Activated naive CD4-positive, alpha-beta T cell treated with anti-CD3 and anti-CD28 coated beads for 36 hours (primary cell): ENCODE measurements at regions not wholly inside any gene's neighbourhood (a gene's known extent, or its start where the extent isn't known, plus 50 kb on each side); places are given as distances from the start of the nearest gene placed in this dataset.
A peak's percentile ranks its signal among the peaks of the same experiment; 100 is the strongest.

ENCODE experiments used
- CTCF ChIA-PET: fragments of 350-600 bp; sonication (Branson Sonifier 250); formaldehyde crosslinking; loops from one replicate; lab custom pipeline; 2021; ENCODE audit warnings: antibody characterized with exemption; lab: Charles Lee
- DNase-seq: peaks from one replicate; pipeline ENCODE4 v3.0.0-alpha.2; 2020
- H3K27ac Mint-ChIP-seq: one replicate; pipeline ENCODE4 v1.8.0; 2021; ENCODE audit warnings: mild to moderate bottlenecking, mixed read lengths
- H3K27me3 Mint-ChIP-seq: one replicate; pipeline ENCODE4 v1.8.0; 2021; ENCODE audit warnings: low read depth, mixed read lengths
- H3K36me3 Mint-ChIP-seq: one replicate; pipeline ENCODE4 v1.8.0; 2021; ENCODE audit warnings: low read depth, mixed read lengths
- H3K4me1 Mint-ChIP-seq: one replicate; pipeline ENCODE4 v1.8.0; 2021; ENCODE audit warnings: low read depth, mixed read lengths
- H3K4me3 Mint-ChIP-seq: one replicate; pipeline ENCODE4 v1.8.0; 2021; ENCODE audit warnings: mild to moderate bottlenecking, moderate library complexity, mixed read lengths
- H3K9me3 Mint-ChIP-seq: one replicate; pipeline ENCODE4 v1.8.0; 2021; ENCODE audit warnings: mixed read lengths
- intact Hi-C: fragments of 100-400 bp; cut with micrococcal nuclease; formaldehyde crosslinking; loops from one replicate; pipeline ENCODE4 v1.15.1; 2023

DNA sequence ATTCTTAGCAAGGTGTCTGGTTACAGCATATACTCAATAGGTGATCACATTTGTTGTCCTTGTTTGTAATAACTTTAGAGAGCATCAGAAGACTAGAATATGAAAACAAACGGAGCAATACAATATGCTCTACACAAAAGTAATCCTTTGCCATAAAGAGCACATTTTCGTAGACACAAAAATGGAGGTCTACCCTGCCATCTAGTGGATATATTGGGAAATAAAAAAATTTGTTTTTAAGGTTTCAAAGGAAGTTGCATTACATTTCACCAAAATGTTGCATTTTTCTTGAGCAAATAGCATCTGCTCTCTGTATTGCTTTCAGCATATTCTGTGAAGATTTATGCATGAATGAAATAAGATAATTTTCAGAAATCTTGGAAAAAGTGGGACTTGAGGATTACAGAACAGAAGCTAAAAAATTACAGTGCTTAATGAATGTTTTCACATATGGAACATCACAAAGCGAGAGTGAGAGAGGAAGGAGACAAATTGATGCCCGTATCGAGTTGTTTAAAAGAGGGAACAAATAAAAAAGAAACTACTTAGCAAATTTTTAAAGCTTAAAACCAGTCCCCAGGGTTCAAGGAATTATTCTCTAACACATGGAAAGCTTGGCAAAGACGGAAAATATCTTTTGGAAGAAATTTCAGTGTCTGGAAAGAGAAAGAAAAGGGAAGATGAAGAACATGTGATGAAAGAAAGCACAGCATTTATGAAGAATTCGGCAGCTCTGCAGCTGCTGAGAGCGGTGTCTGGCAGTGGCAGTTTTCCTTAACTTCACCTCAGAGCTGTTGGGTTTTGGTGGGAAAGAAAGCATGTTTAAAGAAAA, 390.1 kb downstream of the ANKRD50 start:
- no peak for DNase-seq
- Mint-ChIP-seq H3K9me3 (no peaks in the 10 kb centered on the region), H3K4me1 (no peaks in the 10 kb centered on the region), H3K36me3 (no peaks in the 10 kb centered on the region), H3K4me3 (no peak overlapping the region), H3K27ac (no peak overlapping the region), H3K27me3 (peaks cover 8% of the 10 kb centered on the region)
- intact Hi-C loops: loop anchor here (1.0 to 5.0 kb wide), 3 partner anchors 550 to 1219 kb away; no protein-coding TSS in a partner anchor
- CTCF ChIA-PET: interaction anchor here (0.8 to 1.7 kb wide), 5 partner anchors 8 to 549 kb away, joined by 3 to 8 read pairs (median 3); no protein-coding TSS in a partner anchor

GRCh38 chr4:124325690-124326089, 386.8 kb downstream of the ANKRD50 start:
- no peaks in the 10 kb centered on the region for H3K9me3 Mint-ChIP-seq

DNA sequence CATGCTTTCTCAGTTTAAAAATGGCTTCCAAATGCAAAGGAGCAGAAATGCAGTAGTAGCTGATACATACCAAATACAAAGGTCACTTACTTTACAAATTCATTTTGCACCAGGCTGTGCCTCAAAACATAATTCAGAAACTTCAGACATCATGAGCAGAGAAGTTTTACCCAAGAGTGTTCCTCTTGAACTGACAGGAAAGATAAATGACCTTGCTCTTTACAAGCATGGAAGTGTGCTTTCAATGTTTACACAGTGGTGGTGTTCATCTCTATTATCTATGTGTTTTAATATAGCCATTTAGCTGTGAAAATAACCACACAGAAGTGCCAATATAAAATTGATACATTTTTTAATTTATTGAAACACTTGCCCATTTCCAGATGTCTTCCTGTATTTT, 383.4 kb downstream of the ANKRD50 start:
- no peak overlapping the region for H3K4me3 Mint-ChIP-seq
- H3K4me1 Mint-ChIP-seq: no peaks in the 10 kb centered on the region
- H3K36me3 Mint-ChIP-seq: no peaks in the 10 kb centered on the region
- CTCF ChIA-PET: interaction anchor here (0.5 kb wide), 1 partner anchor 42 kb away, joined by 3 read pairs; no protein-coding TSS in a partner anchor
- H3K9me3 Mint-ChIP-seq: no peaks in the 10 kb centered on the region
- peaks cover 2% of the 10 kb centered on the region for H3K27me3 Mint-ChIP-seq
- no peak for DNase-seq
- intact Hi-C loops: no loop called here
- no peak overlapping the region for H3K27ac Mint-ChIP-seq

More at GRCh38 chr4:124325690-124326089, 386.8 kb downstream of the ANKRD50 start:
- no peak for DNase-seq
- Mint-ChIP-seq H3K4me1 (no peaks in the 10 kb centered on the region), H3K27me3 (peaks cover 8% of the 10 kb centered on the region), H3K4me3 (no peak overlapping the region), H3K27ac (no peak overlapping the region), H3K36me3 (no peaks in the 10 kb centered on the region)
- intact Hi-C loops: no loop called here
- CTCF ChIA-PET: interaction anchor here (1.1 kb wide), 1 partner anchor 9 kb away, joined by 4 read pairs; no protein-coding TSS in a partner anchor

- Mint-ChIP-seq H3K36me3 (no peaks in the 10 kb centered on the region), H3K4me1 (no peaks in the 10 kb centered on the region), H3K4me3 (no peak overlapping the region), H3K27me3 (peaks cover 2% of the 10 kb centered on the region), H3K9me3 (no peaks in the 10 kb centered on the region), H3K27ac (no peak overlapping the region)
- intact Hi-C loops: loop anchor here (10.0 kb wide), 1 partner anchor 385 kb away; the partner anchor contains the start of gene ANKRD50
- CTCF ChIA-PET: no interaction called here
- no peak for DNase-seq
Measured at GRCh38 chr4:124330045-124330444, 382.5 kb downstream of the ANKRD50 start.

- Mint-ChIP-seq H3K27ac (no peak overlapping the region), H3K4me3 (no peak overlapping the region), H3K27me3 (peaks cover 2% of the 10 kb centered on the region), H3K9me3 (no peaks in the 10 kb centered on the region), H3K36me3 (no peaks in the 10 kb centered on the region), H3K4me1 (no peaks in the 10 kb centered on the region)
- CTCF ChIA-PET: no interaction called here
- no peak for DNase-seq
- intact Hi-C loops: loop anchor here (10.0 kb wide), 1 partner anchor 383 kb away; the partner anchor contains the start of gene ANKRD50
Measured at GRCh38 chr4:124331781-124332180, 380.8 kb downstream of the ANKRD50 start.

GRCh38 chr4:124333466-124333865, 379.1 kb downstream of the ANKRD50 start:
- Mint-ChIP-seq H3K27ac (no peak overlapping the region), H3K27me3 (no peaks in the 10 kb centered on the region), H3K4me3 (no peak overlapping the region), H3K9me3 (no peaks in the 10 kb centered on the region), H3K36me3 (no peaks in the 10 kb centered on the region), H3K4me1 (no peaks in the 10 kb centered on the region)
- CTCF ChIA-PET: interaction anchor here (0.6 to 2.1 kb wide), 3 partner anchors 11 to 950 kb away, joined by 3 to 10 read pairs (median 8); no protein-coding TSS in a partner anchor
- DNase-seq: no peak
- intact Hi-C loops: loop anchor here (10.0 kb wide), 1 partner anchor 381 kb away; the partner anchor contains the start of gene ANKRD50

- peak; percentile 37 for DNase-seq
- Mint-ChIP-seq H3K36me3 (no peaks in the 10 kb centered on the region), H3K27ac (no peak overlapping the region), H3K27me3 (no peaks in the 10 kb centered on the region), H3K4me1 (no peaks in the 10 kb centered on the region), H3K4me3 (no peak overlapping the region), H3K9me3 (no peaks in the 10 kb centered on the region)
- intact Hi-C loops: loop anchor here (1.0 to 10.0 kb wide), 2 partner anchors 381 to 949 kb away; partner anchors contain the start of gene ANKRD50
- CTCF ChIA-PET: interaction anchor here (0.9 to 2.1 kb wide), 4 partner anchors 9 to 953 kb away, joined by 3 to 10 read pairs (median 6); no protein-coding TSS in a partner anchor
Measured at GRCh38 chr4:124334119-124334518, 378.4 kb downstream of the ANKRD50 start.

- Mint-ChIP-seq H3K27ac (no peak overlapping the region), H3K9me3 (no peaks in the 10 kb centered on the region), H3K4me3 (no peak overlapping the region), H3K4me1 (no peaks in the 10 kb centered on the region), H3K36me3 (no peaks in the 10 kb centered on the region), H3K27me3 (no peaks in the 10 kb centered on the region)
- CTCF ChIA-PET: no interaction called here
- intact Hi-C loops: loop anchor here (10.0 kb wide), 1 partner anchor 377 kb away; the partner anchor contains the start of gene ANKRD50
- no peak for DNase-seq
Measured at GRCh38 chr4:124337874-124338273, 374.7 kb downstream of the ANKRD50 start.

DNA sequence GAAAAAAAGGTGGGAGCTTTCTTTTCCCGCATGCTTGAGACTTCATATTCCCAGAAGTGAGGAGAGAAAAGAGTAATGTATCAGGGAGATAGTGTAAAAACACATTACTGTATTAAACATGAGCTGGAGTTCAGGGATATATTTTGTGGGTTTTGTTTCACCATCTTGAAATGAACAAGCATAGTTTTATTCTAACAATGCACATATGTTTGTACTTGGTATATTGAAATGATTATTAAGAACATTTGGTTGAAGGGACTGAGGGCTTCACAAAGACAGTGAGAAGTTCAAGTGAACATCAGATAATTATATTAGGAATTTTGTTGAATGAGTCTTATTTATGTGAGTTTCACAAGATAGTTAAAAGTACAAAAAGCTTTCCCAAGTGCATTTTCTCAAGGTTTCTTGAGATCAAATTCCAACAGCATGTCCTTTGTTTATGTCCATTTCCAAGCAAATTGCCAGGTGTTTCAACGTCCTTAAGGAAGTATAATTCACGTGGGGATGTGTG, 368.8 kb downstream of the ANKRD50 start:
- Mint-ChIP-seq H3K4me1 (no peaks in the 10 kb centered on the region), H3K36me3 (no peaks in the 10 kb centered on the region)
- CTCF ChIA-PET: no interaction called here

DNA sequence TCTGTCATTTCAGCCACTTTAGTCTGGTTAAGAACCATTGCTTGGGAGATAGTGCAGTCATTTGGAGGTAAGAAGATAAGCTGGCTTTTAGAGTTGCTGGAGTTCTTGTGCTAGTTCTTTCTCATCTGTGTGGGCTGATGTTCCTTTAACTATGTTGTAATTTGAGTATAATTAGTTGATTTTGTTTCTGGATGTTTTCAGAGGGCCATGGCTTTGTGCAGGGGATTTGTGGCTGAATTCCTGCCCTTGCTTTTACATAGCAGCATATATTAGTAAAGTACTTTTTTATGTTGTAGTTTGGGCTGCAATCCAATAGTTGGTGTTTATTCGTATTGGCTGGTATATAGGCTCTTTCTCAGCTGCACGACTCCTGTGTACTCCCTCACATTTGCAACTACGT, 339.6 kb downstream of the ANKRD50 start:
- Mint-ChIP-seq H3K9me3 (peaks cover 14% of the 10 kb centered on the region), H3K4me3 (no peak overlapping the region), H3K27ac (no peak overlapping the region), H3K27me3 (no peaks in the 10 kb centered on the region), H3K36me3 (no peaks in the 10 kb centered on the region), H3K4me1 (no peaks in the 10 kb centered on the region)
- CTCF ChIA-PET: no interaction called here
- no peak for DNase-seq
- intact Hi-C loops: no loop called here

More for the DNA sequence above, 368.8 kb downstream of the ANKRD50 start:
- H3K9me3 Mint-ChIP-seq: no peaks in the 10 kb centered on the region
- H3K27me3 Mint-ChIP-seq: peaks cover 7% of the 10 kb centered on the region
- H3K27ac Mint-ChIP-seq: no peak overlapping the region
- no peak for DNase-seq
- intact Hi-C loops: no loop called here
- no peak overlapping the region for H3K4me3 Mint-ChIP-seq

GRCh38 chr4:124386163-124386562, 326.4 kb downstream of the ANKRD50 start:
- intact Hi-C loops: no loop called here
- Mint-ChIP-seq H3K4me1 (no peaks in the 10 kb centered on the region), H3K9me3 (no peaks in the 10 kb centered on the region), H3K4me3 (no peak overlapping the region), H3K27me3 (no peaks in the 10 kb centered on the region), H3K36me3 (no peaks in the 10 kb centered on the region), H3K27ac (no peak overlapping the region)
- DNase-seq: no peak
- CTCF ChIA-PET: no interaction called here

DNA sequence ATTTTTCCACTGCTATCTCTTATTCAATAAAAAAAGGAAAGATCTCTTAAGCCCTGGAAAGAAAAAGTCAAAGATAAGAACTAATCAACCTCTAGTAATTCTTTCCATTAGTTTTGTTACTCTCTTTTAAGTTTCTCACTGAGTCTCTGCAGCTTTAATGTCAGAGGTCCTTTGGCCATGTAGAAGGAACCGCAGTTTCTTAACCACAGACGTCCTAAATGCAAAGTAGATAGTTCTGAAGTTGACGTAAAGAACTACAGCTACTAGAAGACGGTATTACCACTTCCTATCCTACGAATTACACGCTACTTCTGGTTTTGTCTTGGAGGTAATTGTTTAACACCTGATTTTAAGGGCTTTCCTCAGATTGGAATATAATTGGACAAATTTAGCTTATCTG, 325.9 kb downstream of the ANKRD50 start:
- Mint-ChIP-seq H3K36me3 (no peaks in the 10 kb centered on the region), H3K27me3 (no peaks in the 10 kb centered on the region), H3K4me3 (no peak overlapping the region), H3K4me1 (no peaks in the 10 kb centered on the region), H3K27ac (no peak overlapping the region), H3K9me3 (no peaks in the 10 kb centered on the region)
- no peak for DNase-seq
- CTCF ChIA-PET: no interaction called here
- intact Hi-C loops: no loop called here
